H9 (cell line): ENCODE measurements at regions not wholly inside any gene's neighbourhood (a gene's known extent, or its start where the extent isn't known, plus 50 kb on each side); places are given as distances from the start of the nearest gene placed in this dataset.

Experiments
- DNase-seq: peaks from one replicate; pipeline ENCODE4 v3.0.0-alpha.2; 2017
- H2AFZ ChIP-seq: one replicate; pipeline ENCODE4 v1.6.1; 2013; ENCODE audit warnings: mild to moderate bottlenecking, low read length, control low read depth, moderate library complexity
- H2AK5ac ChIP-seq: 2 replicates; pipeline ENCODE4 v1.6.1; 2013; ENCODE audit warnings: low read length, control low read depth, mixed read lengths; ENCODE audit not compliant: insufficient read length
- H2BK120ac ChIP-seq: one replicate; pipeline ENCODE4 v1.6.1; 2013; ENCODE audit warnings: low read depth, mild to moderate bottlenecking, low read length, control low read depth, inconsistent platforms; ENCODE audit not compliant: poor library complexity, severe bottlenecking
- H2BK12ac ChIP-seq: 2 replicates; pipeline ENCODE4 v1.6.1; 2013; ENCODE audit warnings: low read length, control low read depth, mixed read lengths, low read depth; ENCODE audit not compliant: insufficient read length
- H2BK15ac ChIP-seq: 2 replicates; pipeline ENCODE4 v1.6.1; 2013; ENCODE audit warnings: low read depth, low read length, control low read depth
- H2BK20ac ChIP-seq: one replicate; pipeline ENCODE4 v1.6.1; 2013; ENCODE audit warnings: low read depth, mild to moderate bottlenecking, low read length, control low read depth, inconsistent platforms; ENCODE audit not compliant: poor library complexity, severe bottlenecking
- H2BK5ac ChIP-seq: 2 replicates; pipeline ENCODE4 v1.6.1; 2013; ENCODE audit warnings: low read length, control low read depth, mixed read lengths; ENCODE audit not compliant: insufficient read length
- H3K14ac ChIP-seq: 2 replicates; pipeline ENCODE4 v1.6.1; 2013; ENCODE audit warnings: low read length, control low read depth; ENCODE audit not compliant: insufficient read depth
- H3K18ac ChIP-seq: 2 replicates; pipeline ENCODE4 v1.6.1; 2013; ENCODE audit warnings: low read depth, mild to moderate bottlenecking, mixed read lengths, low read length, control low read depth; ENCODE audit not compliant: insufficient read length
- H3K23ac ChIP-seq: 2 replicates; pipeline ENCODE4 v1.6.1; 2013; ENCODE audit warnings: low read length, control low read depth, mixed read lengths, low read depth; ENCODE audit not compliant: insufficient read length
- H3K23me2 ChIP-seq: 2 replicates; pipeline ENCODE4 v1.6.1; 2013; ENCODE audit warnings: low read depth, mild to moderate bottlenecking, mixed read lengths, low read length, control low read depth; ENCODE audit not compliant: insufficient read length, poor library complexity, severe bottlenecking
- H3K27ac ChIP-seq: 2 replicates; pipeline ENCODE4 v1.5.1; 2013; ENCODE audit warnings: low read length, control low read depth, mixed read lengths, low read depth; ENCODE audit not compliant: insufficient read length
- H3K27me3 ChIP-seq: 2 replicates; pipeline ENCODE4 v1.6.1; 2013; ENCODE audit warnings: low read length, control low read depth, inconsistent platforms; ENCODE audit not compliant: insufficient read depth
- H3K4ac ChIP-seq: 2 replicates; pipeline ENCODE4 v1.6.1; 2013; ENCODE audit warnings: low read depth, mild to moderate bottlenecking, control low read depth, inconsistent platforms, low read length, moderate library complexity
- H3K4me1 ChIP-seq: 2 replicates; pipeline ENCODE4 v1.6.1; 2013; ENCODE audit warnings: low read length, control low read depth, inconsistent platforms; ENCODE audit not compliant: insufficient read depth
- H3K4me2 ChIP-seq: 2 replicates; pipeline ENCODE4 v1.6.1; 2013; ENCODE audit warnings: low read length, control low read depth, mixed read lengths; ENCODE audit not compliant: insufficient read length, insufficient read depth
- H3K56ac ChIP-seq: 2 replicates; pipeline ENCODE4 v1.6.1; 2013; ENCODE audit warnings: low read depth, mild to moderate bottlenecking, mixed read lengths, low read length, control low read depth; ENCODE audit not compliant: insufficient read length
- H3K79me1 ChIP-seq: 2 replicates; pipeline ENCODE4 v1.6.1; 2013; ENCODE audit warnings: low read depth, mild to moderate bottlenecking, moderate library complexity, low read length, control low read depth, inconsistent platforms; ENCODE audit not compliant: insufficient read depth, poor library complexity, severe bottlenecking
- H3K79me2 ChIP-seq: 2 replicates; pipeline ENCODE4 v1.6.1; 2013; ENCODE audit warnings: low read length, control low read depth, inconsistent platforms; ENCODE audit not compliant: insufficient read depth
- H3K9ac ChIP-seq: 2 replicates; pipeline ENCODE4 v1.6.1; 2013; ENCODE audit warnings: low read length, control low read depth, mixed read lengths; ENCODE audit not compliant: insufficient read length; ENCODE audit errors: extremely low read depth
- H3K9me3 ChIP-seq: one replicate; pipeline ENCODE4 v1.6.1; 2013; ENCODE audit warnings: low read depth, low read length, inconsistent platforms; ENCODE audit not compliant: control insufficient read depth
- H3T11ph ChIP-seq: one replicate; pipeline ENCODE4 v1.6.1; 2013; ENCODE audit warnings: mild to moderate bottlenecking, low read length, control low read depth, inconsistent platforms
- H4K20me1 ChIP-seq: one replicate; pipeline ENCODE4 v1.6.1; 2013; ENCODE audit not compliant: control insufficient read depth, insufficient read length, insufficient read depth
- H4K5ac ChIP-seq: 2 replicates; pipeline ENCODE4 v1.6.1; 2013; ENCODE audit warnings: low read depth, mild to moderate bottlenecking, mixed read lengths, low read length, control low read depth; ENCODE audit not compliant: insufficient read length
- H4K8ac ChIP-seq: replicated peaks from 2 replicates; pipeline ENCODE4 v1.6.1; 2013; ENCODE audit warnings: low read length, control low read depth, mixed read lengths, low read depth; ENCODE audit not compliant: insufficient read length
- H4K91ac ChIP-seq: 2 replicates; pipeline ENCODE4 v1.6.1; 2013; ENCODE audit warnings: low read depth, mild to moderate bottlenecking, moderate library complexity, mixed read lengths, low read length, control low read depth; ENCODE audit not compliant: insufficient read length
- H3K27ac Mint-ChIP-seq, 3 experiments: 2 replicates in 2 of 3; 3 replicates in 1 of 3; pipeline ENCODE4 v1.8.0; 2020 to 2021; ENCODE audit warnings: mixed read lengths in 3 of 3, mild to moderate bottlenecking in 1 of 3, moderate library complexity in 1 of 3
- H3K27me3 Mint-ChIP-seq: 2 replicates; pipeline ENCODE4 v1.8.0; 2021; ENCODE audit warnings: low read depth, mild to moderate bottlenecking, moderate library complexity, mixed read lengths
- H3K36me3 Mint-ChIP-seq, 3 experiments: 2 replicates in 2 of 3; 3 replicates in 1 of 3; pipeline ENCODE4 v1.8.0; 2020 to 2021; ENCODE audit warnings: low read depth in 3 of 3, mixed read lengths in 3 of 3; ENCODE audit not compliant: insufficient read depth in 1 of 3
- H3K4me1 Mint-ChIP-seq, 2 experiments: 2 replicates each; pipeline ENCODE4 v1.8.0; 2020; ENCODE audit warnings: mixed read lengths in 2 of 2
- H3K4me3 Mint-ChIP-seq, 2 experiments: 2 replicates in 1 of 2; 3 replicates in 1 of 2; pipeline ENCODE4 v1.8.0; 2020 to 2021; ENCODE audit warnings: mild to moderate bottlenecking in 2 of 2, mixed read lengths in 2 of 2, moderate library complexity in 1 of 2
- H3K9me3 Mint-ChIP-seq, 2 experiments: 2 replicates in 1 of 2; 3 replicates in 1 of 2; pipeline ENCODE4 v1.8.0; 2020; ENCODE audit warnings: mild to moderate bottlenecking in 2 of 2, mixed read lengths in 2 of 2, moderate library complexity in 1 of 2
- WGBS: extraction: QIAGEN DNeasy Blood & Tissue Kit; methylation state at CpG from one replicate; pipeline ENCODE4 v1.1.7; 2013; ENCODE audit warnings: missing lambda C conversion rate, low lambda C conversion rate, mixed read lengths; ENCODE audit not compliant: insufficient read length; ENCODE audit errors: extremely low coverage; 5-methylcytosine and 5-hydroxymethylcytosine counted together
- TF ChIP-seq, protein P1 (sequence below): fragments of 200-600 bp; sonication (generic); conservative IDR thresholded peaks from 3 replicates; pipeline ENCODE4 v1.8.0; 2021; ENCODE audit warnings: antibody characterized with exemption, mild to moderate bottlenecking

DNA sequence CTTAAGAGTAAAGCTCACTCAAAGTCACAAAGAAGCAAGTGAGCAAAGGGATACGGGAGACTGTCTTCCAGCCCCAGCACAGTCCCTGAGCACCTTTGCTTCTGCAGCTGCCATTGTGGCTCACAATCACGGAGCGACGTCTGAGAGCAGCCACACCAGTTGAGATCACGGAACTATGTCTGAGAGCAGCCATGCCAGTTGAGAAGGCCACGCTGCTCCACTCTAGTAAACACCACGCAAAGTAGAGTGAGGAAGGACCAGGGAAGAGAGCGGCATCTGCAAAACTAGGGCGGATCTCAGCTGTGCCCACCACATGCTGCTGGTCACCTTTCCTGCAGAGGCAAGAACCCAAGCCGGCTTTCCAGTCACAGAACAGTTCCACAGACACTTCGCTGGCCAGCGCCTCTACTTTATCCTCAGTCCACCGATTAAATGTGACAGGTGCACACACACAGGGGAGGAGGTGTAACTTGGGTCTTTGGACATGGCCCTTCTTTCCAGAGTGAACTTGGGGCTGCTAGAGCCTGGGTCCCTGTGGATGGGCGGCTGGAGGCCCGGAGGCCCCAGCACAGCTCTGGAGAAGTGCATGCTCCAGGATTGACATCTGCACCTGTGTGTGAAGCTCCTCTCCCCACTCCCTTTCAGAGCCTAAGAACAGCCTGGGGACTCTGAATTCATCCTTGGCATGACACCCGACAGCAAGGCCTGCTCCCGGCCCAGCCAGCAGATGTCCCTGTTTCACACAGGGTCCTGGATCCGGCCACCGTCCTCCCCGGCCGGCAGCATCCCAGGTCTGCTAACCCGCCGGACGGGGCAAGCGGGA lies 324.9 kb upstream of the IRX4 start:
- H4K5ac ChIP-seq: no peak overlapping the region
- H2AFZ ChIP-seq: no peak overlapping the region
- H2BK12ac ChIP-seq: no peak overlapping the region
- Mint-ChIP-seq H3K27me3 (peaks cover 1% of the 10 kb centered on the region; the same call in 1 of the 2 replicates), H3K36me3 (peaks cover 0 to 2% (median 0%) of the 10 kb centered on the region in 3 experiments; a peak in 1 of 7 replicates), H3K27ac (no peak overlapping the region; a peak in 1 of 7 replicates), H3K9me3 (no peaks in the 10 kb centered on the region), H3K4me1 (peaks cover 30 to 44% of the 10 kb centered on the region in 2 experiments), H3K4me3 (no peak overlapping the region)
- H3K56ac ChIP-seq: no peak overlapping the region
- no peak overlapping the region for H2BK20ac ChIP-seq
- no peaks in the 10 kb centered on the region for H3K23me2 ChIP-seq
- no peaks in the 10 kb centered on the region for H4K20me1 ChIP-seq
- H4K8ac ChIP-seq: no peak overlapping the region
- H3T11ph ChIP-seq: no peak overlapping the region
- no peak overlapping the region for H3K14ac ChIP-seq
- H3K9me3 ChIP-seq: no peaks in the 10 kb centered on the region
- H2BK120ac ChIP-seq: no peak overlapping the region
- no peak overlapping the region for H2BK5ac ChIP-seq
- no peak overlapping the region for H3K23ac ChIP-seq
- H3K27ac ChIP-seq: no peak overlapping the region
- no peak overlapping the region for H3K4ac ChIP-seq
- no peak overlapping the region for H4K91ac ChIP-seq
- no peak overlapping the region for H3K18ac ChIP-seq
- no peak overlapping the region for H3K4me2 ChIP-seq
- H3K79me2 ChIP-seq: no peaks in the 10 kb centered on the region
- TF ChIP-seq, protein P1, sequence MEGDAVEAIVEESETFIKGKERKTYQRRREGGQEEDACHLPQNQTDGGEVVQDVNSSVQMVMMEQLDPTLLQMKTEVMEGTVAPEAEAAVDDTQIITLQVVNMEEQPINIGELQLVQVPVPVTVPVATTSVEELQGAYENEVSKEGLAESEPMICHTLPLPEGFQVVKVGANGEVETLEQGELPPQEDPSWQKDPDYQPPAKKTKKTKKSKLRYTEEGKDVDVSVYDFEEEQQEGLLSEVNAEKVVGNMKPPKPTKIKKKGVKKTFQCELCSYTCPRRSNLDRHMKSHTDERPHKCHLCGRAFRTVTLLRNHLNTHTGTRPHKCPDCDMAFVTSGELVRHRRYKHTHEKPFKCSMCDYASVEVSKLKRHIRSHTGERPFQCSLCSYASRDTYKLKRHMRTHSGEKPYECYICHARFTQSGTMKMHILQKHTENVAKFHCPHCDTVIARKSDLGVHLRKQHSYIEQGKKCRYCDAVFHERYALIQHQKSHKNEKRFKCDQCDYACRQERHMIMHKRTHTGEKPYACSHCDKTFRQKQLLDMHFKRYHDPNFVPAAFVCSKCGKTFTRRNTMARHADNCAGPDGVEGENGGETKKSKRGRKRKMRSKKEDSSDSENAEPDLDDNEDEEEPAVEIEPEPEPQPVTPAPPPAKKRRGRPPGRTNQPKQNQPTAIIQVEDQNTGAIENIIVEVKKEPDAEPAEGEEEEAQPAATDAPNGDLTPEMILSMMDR: peak; percentile 82
- no peak overlapping the region for H3K9ac ChIP-seq
- H3K27me3 ChIP-seq: no peaks in the 10 kb centered on the region
- DNase-seq: peak; percentile 80
- peaks cover 4% of the 10 kb centered on the region; the same call in 1 of the 2 replicates for H3K4me1 ChIP-seq
- H2BK15ac ChIP-seq: no peak overlapping the region
- H3K79me1 ChIP-seq: no peaks in the 10 kb centered on the region
- no peak overlapping the region for H2AK5ac ChIP-seq
- no CpG with 5 or more reads among the region's 25 CpGs for WGBS
